GF-D8 (cell line): ENCODE measurements at regions not wholly inside any gene's neighbourhood (a gene's known extent, or its start where the extent isn't known, plus 50 kb on each side); places are given as distances from the start of the nearest gene placed in this dataset.

ENCODE experiments used
- DNase-seq: peaks from one replicate; lab custom pipeline; 2025; lab: John Stamatoyannopoulos, UW

DNA sequence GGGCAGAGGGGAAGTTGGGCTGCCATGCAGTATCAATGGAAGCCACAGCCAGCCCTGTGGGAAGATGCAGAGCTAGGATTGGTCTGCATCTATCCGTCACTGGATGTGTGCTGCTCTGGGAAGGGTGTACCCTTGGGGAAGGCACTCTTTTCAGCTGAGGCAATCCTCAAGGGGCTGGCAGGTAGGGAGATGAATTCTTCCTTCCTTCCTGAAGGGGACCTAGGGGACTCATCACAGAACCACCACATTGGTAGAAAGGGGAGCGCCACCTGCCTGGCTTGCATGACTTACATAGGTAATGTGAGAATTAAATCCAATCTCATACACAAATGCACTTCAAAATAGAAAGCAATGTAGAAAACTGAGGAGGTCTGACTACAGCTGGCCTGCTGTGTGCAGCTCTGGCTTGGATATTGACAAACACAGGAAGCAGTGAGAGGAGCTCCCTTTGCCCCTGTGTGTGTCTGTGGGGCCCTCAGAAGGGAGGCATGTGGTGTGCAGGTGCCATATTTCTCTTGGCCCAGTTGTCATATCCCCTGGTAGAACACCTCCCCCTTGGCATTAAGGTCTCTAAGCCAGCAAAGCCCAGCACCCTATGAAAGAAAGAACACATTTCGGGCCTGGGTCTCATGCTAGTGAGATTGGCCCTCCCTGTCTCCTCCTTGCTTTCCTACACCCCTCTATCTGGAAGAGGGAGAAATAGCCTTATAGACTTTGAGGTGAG lies 260.3 kb upstream of the MOCS1 start:
- no peak for DNase-seq

DNA sequence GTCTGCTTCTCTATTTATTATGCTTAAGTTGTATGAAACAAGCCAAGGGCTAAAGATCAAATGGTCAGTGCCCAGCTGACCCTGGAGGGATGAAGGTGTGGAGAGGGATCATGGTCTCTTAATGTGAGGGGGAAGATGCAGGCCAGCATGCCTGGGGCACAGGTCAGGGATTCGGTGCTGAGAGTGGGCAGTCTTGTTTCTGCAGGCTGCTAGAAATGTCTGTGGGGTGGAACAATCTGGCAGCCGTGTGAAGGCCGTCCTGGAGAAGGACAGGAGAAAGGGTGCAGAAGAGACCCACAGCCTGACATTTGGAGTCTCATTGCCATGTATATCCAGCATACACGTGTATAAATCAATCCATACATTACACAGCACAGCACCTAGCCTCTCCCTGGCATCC lies 258.3 kb upstream of the MOCS1 start:
- DNase-seq: no peak

DNA sequence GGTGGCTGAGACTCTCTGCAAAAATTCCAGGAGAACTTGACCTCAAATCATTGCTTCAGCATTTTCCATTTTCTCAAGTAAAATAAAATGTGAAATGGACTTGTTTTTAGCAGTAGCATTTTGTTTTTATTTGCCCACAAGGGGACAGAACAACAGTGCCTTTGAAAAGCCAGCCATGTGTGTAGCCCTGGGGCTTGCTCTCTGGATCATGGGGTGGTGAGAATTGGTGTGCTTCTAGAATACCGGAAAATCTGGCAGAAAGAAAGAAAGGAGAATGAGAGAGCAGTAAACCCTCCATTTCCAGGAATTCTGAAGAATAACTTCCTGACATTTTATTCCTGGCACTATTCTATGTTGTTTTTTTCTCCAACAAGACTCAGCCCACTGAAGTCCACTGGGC lies 254.7 kb upstream of the MOCS1 start:
- DNase-seq: no peak

- no peak for DNase-seq
Measured at GRCh38 chr6:40187535-40188144, 253.4 kb upstream of the MOCS1 start.

DNA sequence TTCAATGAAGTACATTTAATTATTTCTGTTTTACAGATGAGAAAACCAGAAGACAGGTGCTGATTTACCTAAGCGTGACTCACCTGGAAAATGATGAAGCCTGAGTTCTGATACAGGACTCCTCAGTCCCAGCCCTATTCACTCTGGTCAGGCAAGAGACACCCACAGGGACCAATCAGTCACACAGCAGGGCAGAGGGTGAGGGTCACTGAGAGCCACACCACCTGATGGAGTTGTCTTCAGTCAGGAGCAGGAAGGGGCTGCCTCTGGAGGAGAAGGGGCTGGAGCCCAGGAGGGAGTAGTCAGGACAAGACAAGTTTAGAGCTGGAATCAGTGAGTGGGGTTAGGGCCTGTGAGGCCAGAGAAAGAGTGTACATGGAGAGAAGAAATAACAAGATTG lies 251.2 kb upstream of the MOCS1 start:
- DNase-seq: no peak

GRCh38 chr6:40183902-40184301 lies 249.6 kb upstream of the MOCS1 start:
- no peak for DNase-seq

DNA sequence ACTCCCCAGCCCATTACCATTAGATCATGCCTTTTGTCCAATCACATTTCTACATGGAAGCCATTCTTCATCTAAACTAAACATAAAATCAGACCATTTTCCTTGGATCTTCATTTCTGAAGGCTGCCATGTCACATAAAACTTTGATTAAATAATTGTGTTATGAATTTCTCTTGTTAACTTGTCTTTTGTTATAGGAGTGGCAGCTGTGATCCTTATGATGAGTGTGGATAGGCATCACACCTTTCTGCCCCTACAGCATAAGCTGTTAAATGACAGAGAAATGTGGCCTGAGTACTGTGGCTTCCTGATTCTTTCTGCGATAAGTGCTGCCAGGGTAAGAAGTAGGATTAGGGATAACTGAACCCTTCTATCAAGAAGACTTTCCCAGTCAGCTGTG lies 247.1 kb upstream of the MOCS1 start:
- no peak for DNase-seq

DNA sequence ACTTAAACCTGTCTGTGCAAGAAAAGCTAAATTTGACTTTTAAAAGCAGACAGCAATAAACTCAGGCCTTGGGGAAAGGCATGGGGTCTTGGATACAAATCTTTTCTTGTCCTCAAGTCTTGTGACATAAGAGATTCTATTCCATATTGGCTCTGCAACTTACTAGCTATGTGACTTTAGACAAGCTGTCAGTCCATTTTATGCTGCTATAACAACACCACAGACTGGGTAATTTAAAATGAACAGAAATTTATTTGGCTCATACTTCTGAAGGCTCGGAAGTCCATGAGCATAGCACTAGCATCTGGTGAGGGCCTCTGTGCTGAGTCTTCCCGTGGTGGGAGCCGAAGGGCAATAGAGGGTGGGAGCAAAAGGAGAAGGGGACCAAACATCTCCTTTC lies 246.0 kb upstream of the MOCS1 start:
- DNase-seq: no peak

- DNase-seq: no peak
Measured at GRCh38 chr6:40179496-40179895, 245.2 kb upstream of the MOCS1 start.

GRCh38 chr6:40177598-40177997 lies 243.3 kb upstream of the MOCS1 start:
- no peak for DNase-seq

DNA sequence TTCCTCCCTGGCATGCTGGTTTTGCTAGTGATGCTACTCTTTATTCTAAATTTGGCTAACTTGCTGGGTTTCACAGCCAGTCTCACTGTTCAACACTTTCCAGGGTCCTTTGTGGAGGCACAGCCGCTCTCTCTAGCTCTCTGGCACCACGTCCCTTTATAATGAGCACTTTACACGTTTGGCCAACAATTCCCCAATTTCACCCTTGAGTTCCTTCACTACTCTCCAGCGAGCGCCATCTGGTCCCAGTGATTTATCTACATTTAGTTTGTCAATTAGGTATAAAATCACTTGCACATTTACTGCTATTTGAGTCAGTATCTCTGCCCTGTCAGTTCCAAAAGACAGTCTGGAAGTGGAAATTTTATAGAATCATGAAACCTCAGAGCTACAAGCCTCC lies 241.9 kb upstream of the MOCS1 start:
- no peak for DNase-seq

DNA sequence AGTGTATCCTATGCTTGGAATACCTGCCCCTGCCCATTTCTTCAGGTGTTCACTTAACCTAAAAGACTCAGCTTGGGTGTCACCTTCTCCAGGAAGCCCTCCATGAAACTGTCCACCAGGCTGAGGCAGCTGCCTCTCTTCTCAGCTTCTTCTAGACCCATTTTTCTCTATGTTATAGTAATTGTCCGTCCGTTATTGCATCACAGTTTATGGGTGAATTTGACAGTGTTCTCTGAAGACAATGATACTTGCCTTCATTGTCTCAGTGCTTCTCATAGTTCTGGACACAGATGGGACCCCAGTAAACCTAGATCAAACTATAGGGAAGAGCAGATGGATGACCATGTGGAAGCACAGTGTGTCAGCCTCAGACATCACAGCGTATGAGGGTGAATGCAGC lies 238.0 kb upstream of the MOCS1 start:
- no peak for DNase-seq

- DNase-seq: no peak
Measured at GRCh38 chr6:40171343-40171742, 237.1 kb upstream of the MOCS1 start.

DNA sequence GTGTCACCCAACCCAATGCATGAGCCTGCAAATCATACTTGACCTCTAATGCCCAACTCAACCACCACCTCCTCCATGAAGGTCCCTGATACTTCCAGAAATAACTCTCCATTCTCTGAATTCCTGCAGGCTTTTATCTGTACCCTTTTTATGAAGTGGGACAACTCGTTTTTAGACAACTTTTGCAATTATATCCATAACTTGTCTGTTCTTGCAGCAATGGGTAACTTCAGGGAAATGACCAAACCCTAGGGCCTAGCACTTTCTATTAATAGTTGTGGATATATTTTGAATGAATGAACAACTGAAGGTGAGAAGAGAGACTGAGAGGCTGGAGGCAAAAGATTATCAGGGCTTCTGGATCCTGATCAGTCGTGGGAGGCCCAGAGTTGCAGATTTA lies 236.6 kb upstream of the MOCS1 start:
- DNase-seq: no peak

DNA sequence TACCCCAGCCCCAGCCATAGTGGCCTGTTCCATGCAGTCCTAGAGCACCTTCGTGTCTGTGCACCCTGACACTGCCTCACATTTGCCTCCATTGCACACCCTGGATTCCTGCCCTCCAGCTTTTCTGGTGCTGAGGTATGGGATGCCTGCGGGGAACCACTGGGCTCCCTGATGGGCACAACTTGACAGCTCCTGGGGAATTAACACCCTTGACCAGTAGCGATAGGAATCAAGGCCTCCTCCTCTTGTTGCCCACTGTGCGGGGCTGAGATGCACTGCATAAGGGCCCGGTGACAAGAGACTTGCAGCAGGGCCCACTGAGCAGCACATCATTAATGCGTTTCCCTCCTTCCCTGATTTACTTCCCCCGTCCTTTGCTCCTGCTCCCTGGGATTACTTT lies 235.6 kb upstream of the MOCS1 start:
- DNase-seq: no peak

DNA sequence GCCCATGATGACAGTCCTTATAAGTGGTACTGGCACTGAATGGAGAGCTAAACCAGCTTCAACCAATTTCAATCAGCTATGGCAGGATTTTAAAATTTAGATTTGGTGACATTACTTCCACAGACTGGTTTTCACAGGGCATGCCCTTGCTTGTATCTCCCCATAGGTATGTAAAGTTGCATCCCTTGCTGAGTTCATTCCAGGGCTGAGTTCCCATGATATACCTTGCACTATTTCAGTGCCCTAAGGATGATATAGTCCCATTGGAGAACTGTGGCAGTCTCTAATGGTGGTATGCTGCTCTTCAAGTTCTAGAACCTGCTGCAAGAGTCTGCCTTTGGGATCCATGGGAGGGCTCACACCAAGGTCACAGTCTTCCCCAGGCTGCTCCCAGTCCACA lies 232.7 kb upstream of the MOCS1 start:
- no peak for DNase-seq

- no peak for DNase-seq
Measured at GRCh38 chr6:40165036-40165709, 230.9 kb upstream of the MOCS1 start.

DNA sequence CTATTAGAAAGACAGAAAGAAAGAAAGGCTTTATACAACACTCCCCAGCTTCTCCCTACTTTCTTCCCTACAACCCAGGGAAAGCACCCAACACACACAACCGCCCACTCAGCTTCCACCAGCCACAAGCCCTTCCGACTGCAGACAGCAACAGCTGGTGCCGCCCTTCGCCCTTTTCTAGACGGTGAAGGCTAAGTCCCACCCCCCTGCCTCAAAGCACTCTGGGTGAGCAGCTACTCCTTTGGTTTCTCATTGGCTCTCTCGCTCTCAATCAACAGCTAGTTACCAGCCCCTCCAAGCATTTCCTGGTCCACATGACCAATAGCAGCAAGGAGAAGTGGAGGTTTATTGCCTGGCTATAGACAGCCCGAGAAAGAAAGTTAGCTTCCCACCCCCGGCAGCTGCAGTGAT lies 230.1 kb upstream of the MOCS1 start:
- DNase-seq: no peak

DNA sequence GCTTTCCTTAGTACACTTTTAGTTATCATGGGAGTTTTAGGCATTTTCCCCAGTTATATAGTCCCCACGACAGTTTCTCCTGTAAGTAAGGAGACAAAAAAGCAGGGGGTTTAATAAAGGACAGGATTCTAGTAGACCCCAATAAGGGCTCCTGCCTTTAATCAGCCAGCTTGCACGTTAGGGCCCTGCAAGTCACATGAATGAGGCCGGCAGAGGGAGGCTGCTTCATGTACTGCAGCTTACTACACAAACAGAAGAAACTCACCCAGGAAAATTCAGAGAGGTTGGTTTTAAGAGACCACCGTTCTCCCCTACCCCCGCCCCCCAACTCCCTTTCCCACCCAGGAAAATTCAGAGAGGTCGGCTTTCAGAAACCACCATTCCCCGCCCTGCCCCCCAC lies 229.7 kb upstream of the MOCS1 start:
- no peak for DNase-seq

DNA sequence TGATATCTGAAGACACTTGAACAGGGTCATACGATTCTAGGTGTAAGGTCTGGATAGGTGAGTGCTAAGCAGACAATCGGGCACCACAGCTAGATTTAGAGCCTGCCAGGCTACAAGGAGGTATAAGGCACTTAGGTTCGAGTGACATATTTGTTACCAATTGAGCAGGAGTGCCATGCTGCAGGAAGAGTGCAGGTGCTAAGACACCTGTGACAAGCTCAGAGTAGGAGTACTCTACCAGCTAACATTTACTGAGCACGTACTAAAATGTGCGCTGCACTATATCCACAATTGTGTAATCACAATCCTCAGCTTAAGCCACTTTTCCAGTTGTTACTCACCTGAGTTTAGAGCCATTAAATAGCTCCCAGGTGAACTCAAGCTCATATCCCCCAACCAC lies 227.8 kb upstream of the MOCS1 start:
- DNase-seq: no peak

GRCh38 chr6:40160826-40161225 lies 226.6 kb upstream of the MOCS1 start:
- DNase-seq: no peak

DNA sequence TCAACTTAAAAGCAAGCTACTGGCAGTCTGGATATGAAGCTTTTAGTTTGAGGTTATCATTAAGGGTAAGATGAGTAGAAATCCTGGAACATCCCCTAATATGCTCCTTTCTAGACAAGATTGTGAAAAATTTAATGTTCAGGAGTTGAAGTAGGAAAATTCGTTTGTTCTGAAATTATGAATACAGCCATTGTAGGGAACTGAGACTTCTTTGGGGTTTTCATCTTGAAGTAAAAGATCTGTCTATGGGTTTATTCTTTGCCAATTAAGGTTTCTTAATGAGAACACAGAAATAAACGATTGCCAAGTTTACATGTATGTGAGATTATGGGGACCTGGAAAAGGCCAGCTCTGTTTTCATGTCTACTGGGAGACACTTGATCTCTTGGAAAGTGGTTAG lies 225.6 kb upstream of the MOCS1 start:
- no peak for DNase-seq

DNA sequence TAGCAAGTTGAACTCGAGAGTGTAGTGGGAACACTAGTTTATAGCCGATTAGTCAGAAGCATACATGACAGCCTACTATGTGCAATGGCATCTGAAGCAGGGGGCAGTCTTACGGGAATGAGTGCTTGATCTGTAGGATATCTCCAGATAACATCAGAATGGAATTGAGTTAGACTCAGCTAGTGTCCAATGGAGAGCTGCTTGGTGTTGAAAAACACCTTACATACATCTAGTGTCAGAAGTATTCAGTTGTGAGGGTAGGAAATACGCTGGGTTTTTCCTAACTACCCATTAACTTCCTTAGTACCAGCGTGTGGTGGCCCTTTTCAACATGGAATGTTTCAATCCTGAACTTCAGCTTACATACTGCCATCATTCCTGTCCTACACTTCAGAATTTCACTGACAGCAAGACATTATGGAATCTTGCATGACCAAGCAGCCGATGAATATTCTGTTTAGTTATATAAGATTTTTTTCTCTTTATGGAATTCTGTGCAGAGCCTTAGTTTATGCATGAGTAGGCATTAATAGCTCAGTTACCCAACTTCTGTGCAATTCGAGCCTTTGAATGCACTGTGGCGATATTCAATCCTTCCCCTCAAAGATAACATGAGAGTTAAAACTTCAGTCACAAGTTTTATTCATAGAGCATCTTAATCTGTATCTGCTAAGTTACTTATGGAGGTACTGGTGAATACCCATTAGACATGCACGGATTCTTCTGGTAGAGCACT lies 218.6 kb upstream of the MOCS1 start:
- no peak for DNase-seq
